Activated CD8-positive, alpha-beta memory T cell treated with anti-CD3 and anti-CD28 coated beads for 36 hours (primary cell): ENCODE measurements at regions not wholly inside any gene's neighbourhood (a gene's known extent, or its start where the extent isn't known, plus 50 kb on each side); places are given as distances from the start of the nearest gene placed in this dataset.
"Not testable (repeated sequence)": the region's sequence is repeated elsewhere in the genome, so short reads cannot be mapped to it uniquely, and the experiment has no call there.

Source experiments
- CTCF ChIA-PET: fragments of 350-600 bp; sonication (Branson Sonifier 250); formaldehyde crosslinking; loops from one replicate; lab custom pipeline; 2021; ENCODE audit warnings: antibody characterized with exemption; lab: Charles Lee
- POLR2A ChIA-PET: fragments of 350-600 bp; sonication (Branson Sonifier 250); formaldehyde crosslinking; loops from one replicate; lab custom pipeline; 2021; ENCODE audit warnings: antibody characterized with exemption; lab: Charles Lee

GRCh38 chr1:171397851-171398469, 84.0 kb downstream of the FMO4 start:
- CTCF ChIA-PET, result no interaction called here
- POLR2A ChIA-PET, result no interaction called here

- ChIA-PET POLR2A (no interaction called here), CTCF (no interaction called here)
Measured at GRCh38 chr1:171403393-171403792, 81.9 kb upstream of the PRRC2C start.

- CTCF ChIA-PET, result no interaction called here
- POLR2A ChIA-PET, result no interaction called here
Measured at GRCh38 chr1:171405391-171405714, 80.0 kb upstream of the PRRC2C start.

GRCh38 chr1:171413557-171413956, 71.8 kb upstream of the PRRC2C start:
- POLR2A ChIA-PET, CTCF ChIA-PET: not testable (repeated sequence)

GRCh38 chr1:171418546-171418945, 66.8 kb upstream of the PRRC2C start:
- POLR2A ChIA-PET, result no interaction called here
- CTCF ChIA-PET, result no interaction called here

- ChIA-PET POLR2A (no interaction called here), CTCF (interaction anchor here (0.8 kb wide), 1 partner anchor 8 kb away, joined by 6 read pairs; no protein-coding TSS in a partner anchor)
Measured at GRCh38 chr1:171420810-171421209, 64.5 kb upstream of the PRRC2C start.

- POLR2A ChIA-PET, result no interaction called here
- CTCF ChIA-PET, result interaction anchor here (0.8 kb wide), 1 partner anchor 9 kb away, joined by 6 read pairs; no protein-coding TSS in a partner anchor
Measured at GRCh38 chr1:171421413-171422020, 63.8 kb upstream of the PRRC2C start.

- POLR2A ChIA-PET, result no interaction called here
- CTCF ChIA-PET, result no interaction called here
Measured at GRCh38 chr1:171422511-171422910, 62.8 kb upstream of the PRRC2C start.

- POLR2A ChIA-PET, result no interaction called here
- CTCF ChIA-PET, result no interaction called here
Measured at GRCh38 chr1:171424494-171424893, 60.8 kb upstream of the PRRC2C start.

GRCh38 chr1:171426645-171427044, 58.7 kb upstream of the PRRC2C start:
- ChIA-PET POLR2A (no interaction called here), CTCF (no interaction called here)

- ChIA-PET CTCF (no interaction called here), POLR2A (no interaction called here)
Measured at GRCh38 chr1:171427852-171428471, 57.4 kb upstream of the PRRC2C start.

GRCh38 chr1:171429137-171429536, 56.2 kb upstream of the PRRC2C start:
- ChIA-PET CTCF (no interaction called here), POLR2A (no interaction called here)

GRCh38 chr1:171431994-171432393, 53.3 kb upstream of the PRRC2C start:
- ChIA-PET CTCF (no interaction called here), POLR2A (no interaction called here)

- POLR2A ChIA-PET, result no interaction called here
- CTCF ChIA-PET, result no interaction called here
Measured at GRCh38 chr1:171432473-171432872, 52.9 kb upstream of the PRRC2C start.

GRCh38 chr1:171433451-171433850, 51.9 kb upstream of the PRRC2C start:
- POLR2A ChIA-PET, result no interaction called here
- CTCF ChIA-PET, result no interaction called here

GRCh38 chr1:171434717-171435346, 50.5 kb upstream of the PRRC2C start:
- POLR2A ChIA-PET, result no interaction called here

More at GRCh38 chr1:171434717-171435346, 50.5 kb upstream of the PRRC2C start:
- CTCF ChIA-PET, result no interaction called here
